ENCODE measurements at regions not wholly inside any gene's neighbourhood (a gene's known extent, or its start where the extent isn't known, plus 50 kb on each side); places are given as distances from the start of the nearest gene placed in this dataset.
A peak's percentile ranks its signal among the peaks of the same experiment; 100 is the strongest.

DNA sequence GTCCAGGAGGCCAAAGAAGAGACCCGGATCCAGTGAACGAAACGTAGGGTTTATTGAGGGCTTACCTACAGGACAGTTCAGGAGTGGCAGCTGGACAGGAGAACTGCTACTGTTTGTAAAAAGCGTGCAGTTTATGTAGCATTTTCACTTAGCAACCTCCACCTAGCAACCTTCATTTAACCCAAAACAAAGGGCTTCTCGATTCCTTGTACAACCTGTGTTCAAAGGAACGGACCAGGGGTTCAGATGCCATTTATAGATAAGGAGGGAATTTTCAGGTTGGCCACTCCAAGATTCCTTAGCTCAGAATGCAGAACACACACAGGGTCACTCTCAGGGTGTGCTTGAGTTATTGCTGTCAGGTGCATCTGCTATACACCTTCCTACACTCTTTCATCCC, 65.1 kb upstream of the YWHAQ start:
- Histone ChIP-seq H3K4me3 (ENCODE audit: low read length in 2 of 2) (no peak overlapping the region), H3K36me3 (ENCODE audit: control insufficient read depth in 2 of 2, insufficient read depth in 2 of 2, low read length in 1 of 2) (no peaks in the 10 kb centered on the region), H3K4me1 (ENCODE audit: control insufficient read depth in 2 of 2, insufficient read depth in 2 of 2, low read length in 2 of 2) (peaks cover 0 to 10% of the 10 kb centered on the region in 2 donors), H3K27me3 (ENCODE audit: control insufficient read depth in 2 of 2, insufficient read depth in 1 of 2, low read length in 1 of 2) (no peaks in the 10 kb centered on the region), H3K27ac (ENCODE audit: low read depth in 1 of 2, low read length in 1 of 2) (no peak overlapping the region), H3K9me3 (ENCODE audit: control insufficient read depth in 2 of 2, insufficient read depth in 1 of 2, low read length in 1 of 2) (no peaks in the 10 kb centered on the region)
- 93% methylated on average over 6 of the region's 6 CpGs for WGBS
- DNase-seq (ENCODE audit: low read depth in 6 of 9, low spot score in 9 of 9), result no peak

DNA sequence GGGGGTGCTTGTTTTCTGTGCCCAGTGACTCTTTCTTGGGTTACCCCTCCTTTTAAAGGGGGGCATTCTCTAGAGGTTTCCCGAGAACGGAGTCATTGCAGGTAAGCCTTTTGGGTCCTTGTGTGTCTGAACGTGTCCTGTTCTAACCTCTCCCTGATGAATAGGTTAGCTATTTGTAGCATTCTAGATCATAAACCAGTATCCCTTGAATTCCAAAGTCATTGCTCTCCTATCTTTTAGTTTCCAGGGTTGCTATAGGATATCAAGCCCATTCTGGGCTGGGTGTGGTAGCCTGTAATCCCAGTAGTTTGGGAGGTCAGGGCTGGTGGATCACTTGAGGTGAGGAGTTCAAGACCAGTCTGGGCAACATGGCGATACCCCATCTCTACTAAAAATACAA, 65.9 kb upstream of the YWHAQ start:
- WGBS, result 98% methylated on average over 4 of the region's 4 CpGs
- peaks cover 0 to 10% of the 10 kb centered on the region in 2 donors for H3K4me1 ChIP-seq (ENCODE audit: control insufficient read depth in 2 of 2, insufficient read depth in 2 of 2, low read length in 2 of 2)
- no peak for DNase-seq (ENCODE audit: low read depth in 6 of 9, low spot score in 9 of 9)
- H3K36me3 ChIP-seq (ENCODE audit: control insufficient read depth in 2 of 2, insufficient read depth in 2 of 2, low read length in 1 of 2), result no peaks in the 10 kb centered on the region
- H3K9me3 ChIP-seq (ENCODE audit: control insufficient read depth in 2 of 2, insufficient read depth in 1 of 2, low read length in 1 of 2), result no peaks in the 10 kb centered on the region
- no peaks in the 10 kb centered on the region for H3K27me3 ChIP-seq (ENCODE audit: control insufficient read depth in 2 of 2, insufficient read depth in 1 of 2, low read length in 1 of 2)
- H3K4me3 ChIP-seq (ENCODE audit: low read length in 2 of 2), result no peak overlapping the region
- H3K27ac ChIP-seq (ENCODE audit: low read depth in 1 of 2, low read length in 1 of 2), result no peak overlapping the region

DNA sequence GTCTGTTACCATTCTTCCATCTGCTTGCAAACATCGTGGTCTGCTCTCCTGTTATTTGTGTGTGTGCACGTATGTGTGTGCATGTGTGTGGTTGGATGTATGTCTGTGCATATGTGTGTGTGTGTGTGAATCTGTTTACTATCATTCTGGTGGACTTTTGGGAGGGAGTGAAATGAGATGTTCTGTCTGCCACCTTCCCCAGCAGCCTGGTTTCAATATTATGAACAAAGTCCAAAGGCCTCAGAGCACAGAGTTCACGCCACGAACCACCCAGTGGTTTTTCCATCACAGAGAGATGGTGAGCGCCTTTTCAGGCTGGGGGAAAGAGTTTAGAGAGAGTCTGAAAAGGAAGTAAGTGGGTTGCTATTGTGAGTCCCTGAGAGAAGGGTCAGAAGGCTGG, 67.1 kb upstream of the YWHAQ start:
- Histone ChIP-seq H3K27me3 (ENCODE audit: control insufficient read depth in 2 of 2, insufficient read depth in 1 of 2, low read length in 1 of 2) (no peaks in the 10 kb centered on the region), H3K4me3 (ENCODE audit: low read length in 2 of 2) (no peak overlapping the region), H3K4me1 (ENCODE audit: control insufficient read depth in 2 of 2, insufficient read depth in 2 of 2, low read length in 2 of 2) (peaks cover 0 to 4% of the 10 kb centered on the region in 2 donors), H3K9me3 (ENCODE audit: control insufficient read depth in 2 of 2, insufficient read depth in 1 of 2, low read length in 1 of 2) (no peaks in the 10 kb centered on the region), H3K27ac (ENCODE audit: low read depth in 1 of 2, low read length in 1 of 2) (no peak overlapping the region), H3K36me3 (ENCODE audit: control insufficient read depth in 2 of 2, insufficient read depth in 2 of 2, low read length in 1 of 2) (no peaks in the 10 kb centered on the region)
- peak in 1 of 9 donors; percentile 18 for DNase-seq (ENCODE audit: low read depth in 6 of 9, low spot score in 9 of 9)
- 59% methylated on average over 5 of the region's 5 CpGs for WGBS

DNA sequence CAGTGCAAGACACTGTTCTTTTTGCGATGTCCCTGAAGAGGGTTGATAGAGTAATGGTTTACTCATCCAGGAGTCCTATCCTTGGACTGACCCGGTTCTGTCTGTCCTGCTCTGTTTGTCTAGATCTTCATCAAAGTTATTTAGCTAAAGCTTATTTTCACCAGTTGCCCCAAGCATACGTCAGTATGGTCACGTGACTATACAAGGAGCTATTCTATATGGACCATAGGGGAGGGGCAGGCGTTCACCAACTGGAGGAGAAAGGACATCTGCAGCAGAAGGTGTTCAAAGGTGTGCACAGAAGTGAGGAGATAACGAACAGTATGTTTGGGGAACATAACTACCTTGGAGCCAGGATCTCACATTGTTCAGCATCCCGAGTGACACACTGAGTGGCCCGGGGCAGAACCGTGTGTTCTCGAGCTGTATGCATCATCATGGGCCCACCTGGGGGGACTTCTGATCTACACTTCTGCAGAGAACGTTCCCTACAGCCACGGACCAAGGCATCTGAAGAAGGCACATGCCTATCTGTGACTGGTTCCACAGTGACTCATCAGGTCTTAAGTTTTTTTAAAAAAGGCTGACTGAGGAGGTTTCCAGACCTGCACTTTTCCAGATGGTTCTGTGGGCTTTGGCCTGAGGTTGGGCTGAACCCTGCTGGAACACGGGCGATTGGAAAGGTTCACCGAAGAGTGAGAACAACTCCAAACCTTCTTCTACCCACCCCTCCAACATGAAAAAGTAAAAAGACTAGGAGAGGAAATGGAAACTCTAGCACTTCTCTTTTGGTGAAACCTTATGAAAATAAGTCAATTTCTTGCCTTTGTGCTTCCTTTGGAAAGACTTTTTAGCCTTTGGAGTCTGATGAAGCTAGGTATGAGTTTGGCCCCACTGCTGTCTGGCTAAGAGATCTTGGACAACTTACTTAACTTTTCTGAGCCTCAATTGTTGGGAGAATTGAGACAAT, 68.6 kb upstream of the YWHAQ start:
- no peak overlapping the region for H3K4me3 ChIP-seq (ENCODE audit: low read length in 2 of 2)
- no peaks in the 10 kb centered on the region for H3K4me1 ChIP-seq (ENCODE audit: control insufficient read depth in 2 of 2, insufficient read depth in 2 of 2, low read length in 2 of 2)
- H3K27ac ChIP-seq (ENCODE audit: low read depth in 1 of 2, low read length in 1 of 2), result no peak overlapping the region
- DNase-seq (ENCODE audit: low read depth in 6 of 9, low spot score in 9 of 9), result no peak
- H3K36me3 ChIP-seq (ENCODE audit: control insufficient read depth in 2 of 2, insufficient read depth in 2 of 2, low read length in 1 of 2), result no peaks in the 10 kb centered on the region
- 89% methylated on average over 15 of the region's 15 CpGs for WGBS
- no peaks in the 10 kb centered on the region for H3K27me3 ChIP-seq (ENCODE audit: control insufficient read depth in 2 of 2, insufficient read depth in 1 of 2, low read length in 1 of 2)
- H3K9me3 ChIP-seq (ENCODE audit: control insufficient read depth in 2 of 2, insufficient read depth in 1 of 2, low read length in 1 of 2), result no peaks in the 10 kb centered on the region

DNA sequence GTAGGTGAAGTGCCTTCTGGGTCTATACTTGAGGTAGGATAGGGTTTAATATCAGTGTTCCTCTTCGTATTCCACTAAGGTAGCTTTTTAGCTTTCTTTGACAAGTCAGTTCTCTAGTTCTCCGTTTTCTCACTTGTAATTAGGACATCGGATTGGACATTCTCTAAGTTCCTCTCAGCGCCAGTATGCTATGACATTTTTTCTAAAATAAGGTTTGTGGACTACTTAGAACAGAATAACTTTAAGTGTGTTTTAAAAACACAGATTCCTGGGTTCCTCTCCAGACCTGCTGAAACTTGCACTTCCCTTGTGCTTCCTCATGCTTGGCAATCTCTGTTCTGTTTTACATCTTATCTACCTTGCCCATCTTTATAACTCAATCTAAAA, 69.3 kb upstream of the YWHAQ start:
- WGBS, result 96% methylated on average over 4 of the region's 4 CpGs
- H3K27me3 ChIP-seq (ENCODE audit: control insufficient read depth in 2 of 2, insufficient read depth in 1 of 2, low read length in 1 of 2), result no peaks in the 10 kb centered on the region
- DNase-seq (ENCODE audit: low read depth in 6 of 9, low spot score in 9 of 9), result no peak
- H3K27ac ChIP-seq (ENCODE audit: low read depth in 1 of 2, low read length in 1 of 2), result no peak overlapping the region
- H3K36me3 ChIP-seq (ENCODE audit: control insufficient read depth in 2 of 2, insufficient read depth in 2 of 2, low read length in 1 of 2), result no peaks in the 10 kb centered on the region
- no peaks in the 10 kb centered on the region for H3K9me3 ChIP-seq (ENCODE audit: control insufficient read depth in 2 of 2, insufficient read depth in 1 of 2, low read length in 1 of 2)
- no peak overlapping the region for H3K4me3 ChIP-seq (ENCODE audit: low read length in 2 of 2)
- no peaks in the 10 kb centered on the region for H3K4me1 ChIP-seq (ENCODE audit: control insufficient read depth in 2 of 2, insufficient read depth in 2 of 2, low read length in 2 of 2)

DNA sequence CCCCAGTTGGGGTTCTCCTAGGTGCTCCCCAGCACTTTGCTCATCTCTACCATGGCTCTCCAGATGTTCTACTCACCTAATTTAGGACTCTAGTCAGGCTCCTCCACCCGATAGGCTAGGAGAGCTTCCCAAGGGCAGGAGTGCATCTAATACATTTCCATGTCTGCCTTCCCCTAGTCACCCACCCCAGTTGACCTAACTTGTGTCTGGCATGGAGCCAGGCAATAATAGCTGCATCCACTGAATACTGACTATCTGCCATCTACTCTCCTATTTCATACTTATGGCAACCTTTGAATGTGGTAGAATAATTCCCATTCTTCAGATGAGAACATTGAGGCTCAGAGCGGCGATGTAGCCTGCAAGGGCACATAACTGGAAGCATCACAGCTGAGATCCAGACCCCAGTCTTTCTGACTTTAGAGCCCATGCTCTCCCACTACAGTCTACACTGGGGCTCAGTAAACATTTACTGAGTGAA, 71.8 kb upstream of the YWHAQ start:
- Histone ChIP-seq H3K27me3 (ENCODE audit: control insufficient read depth in 2 of 2, insufficient read depth in 1 of 2, low read length in 1 of 2) (no peaks in the 10 kb centered on the region), H3K36me3 (ENCODE audit: control insufficient read depth in 2 of 2, insufficient read depth in 2 of 2, low read length in 1 of 2) (no peaks in the 10 kb centered on the region), H3K27ac (ENCODE audit: low read depth in 1 of 2, low read length in 1 of 2) (no peak overlapping the region), H3K4me3 (ENCODE audit: low read length in 2 of 2) (no peak overlapping the region), H3K4me1 (ENCODE audit: control insufficient read depth in 2 of 2, insufficient read depth in 2 of 2, low read length in 2 of 2) (no peaks in the 10 kb centered on the region), H3K9me3 (ENCODE audit: control insufficient read depth in 2 of 2, insufficient read depth in 1 of 2, low read length in 1 of 2) (no peaks in the 10 kb centered on the region)
- no peak for DNase-seq (ENCODE audit: low read depth in 6 of 9, low spot score in 9 of 9)
- WGBS, result 82% methylated on average over 3 of the region's 3 CpGs

DNA sequence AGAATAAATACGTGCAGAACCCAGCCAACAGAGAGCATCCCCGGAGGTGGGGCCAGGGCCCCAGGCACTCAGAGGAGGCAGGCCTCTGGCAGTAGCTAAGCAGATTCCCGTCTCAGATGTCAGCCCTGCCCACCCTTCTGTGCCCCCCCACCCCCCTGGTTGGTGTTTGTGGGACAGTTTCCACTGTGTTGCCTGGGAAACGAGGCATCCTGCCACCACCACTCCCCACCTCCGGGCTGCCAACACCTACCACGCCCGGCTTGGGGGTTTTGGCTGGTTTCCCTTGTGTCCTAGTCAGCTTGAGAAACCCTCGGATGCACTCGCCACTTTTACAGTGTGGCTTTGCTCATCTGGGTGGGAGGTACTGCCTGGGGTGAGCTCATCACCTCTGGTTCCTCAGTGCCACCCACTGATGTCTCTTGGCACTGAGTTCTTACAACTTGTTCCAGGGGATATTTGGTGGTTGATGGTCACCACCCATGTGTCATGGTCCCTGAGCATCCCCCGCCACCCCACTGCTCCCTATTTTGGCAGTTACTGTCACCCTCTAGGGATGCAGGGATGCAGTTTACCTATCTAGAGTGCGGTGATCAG, 72.4 kb upstream of the YWHAQ start:
- H3K27ac ChIP-seq (ENCODE audit: low read depth in 1 of 2, low read length in 1 of 2), result no peak overlapping the region
- H3K27me3 ChIP-seq (ENCODE audit: control insufficient read depth in 2 of 2, insufficient read depth in 1 of 2, low read length in 1 of 2), result no peaks in the 10 kb centered on the region
- no peaks in the 10 kb centered on the region for H3K9me3 ChIP-seq (ENCODE audit: control insufficient read depth in 2 of 2, insufficient read depth in 1 of 2, low read length in 1 of 2)
- H3K4me1 ChIP-seq (ENCODE audit: control insufficient read depth in 2 of 2, insufficient read depth in 2 of 2, low read length in 2 of 2), result no peaks in the 10 kb centered on the region
- DNase-seq (ENCODE audit: low read depth in 6 of 9, low spot score in 9 of 9), result peak in 2 of 9 donors; percentile 6 to 35
- no peak overlapping the region for H3K4me3 ChIP-seq (ENCODE audit: low read length in 2 of 2)
- WGBS, result 46% methylated on average over 11 of the region's 11 CpGs
- H3K36me3 ChIP-seq (ENCODE audit: control insufficient read depth in 2 of 2, insufficient read depth in 2 of 2, low read length in 1 of 2), result no peaks in the 10 kb centered on the region

DNA sequence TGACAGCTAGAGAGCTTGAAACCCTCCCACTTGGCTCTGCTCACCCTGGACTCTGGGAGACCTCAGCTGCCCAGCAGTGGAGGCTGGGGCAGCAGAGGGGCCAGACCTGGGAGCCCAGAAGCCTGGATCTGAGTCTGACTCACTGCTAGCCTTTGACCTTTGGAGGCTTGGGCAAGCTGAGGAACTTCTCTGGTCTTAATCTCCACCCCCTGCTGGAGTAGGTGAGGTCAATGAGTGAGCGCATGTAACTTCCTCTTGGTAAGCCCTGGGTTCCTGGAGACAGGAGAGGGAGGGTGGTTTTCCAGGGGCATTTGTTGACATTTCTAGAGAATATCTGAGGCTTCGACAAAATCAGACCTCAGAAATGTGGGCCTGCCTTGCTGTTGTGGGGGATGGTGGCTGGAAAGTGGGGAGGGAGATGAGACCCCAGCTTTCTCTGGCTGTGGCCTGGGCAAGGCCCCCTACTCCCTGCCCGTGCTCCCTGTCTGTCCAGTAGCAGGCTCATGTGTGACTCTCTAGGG, 73.0 kb upstream of the YWHAQ start:
- no peaks in the 10 kb centered on the region for H3K9me3 ChIP-seq (ENCODE audit: control insufficient read depth in 2 of 2, insufficient read depth in 1 of 2, low read length in 1 of 2)
- no peak overlapping the region for H3K27ac ChIP-seq (ENCODE audit: low read depth in 1 of 2, low read length in 1 of 2)
- no peaks in the 10 kb centered on the region for H3K27me3 ChIP-seq (ENCODE audit: control insufficient read depth in 2 of 2, insufficient read depth in 1 of 2, low read length in 1 of 2)
- H3K4me3 ChIP-seq (ENCODE audit: low read length in 2 of 2), result no peak overlapping the region
- no peaks in the 10 kb centered on the region for H3K4me1 ChIP-seq (ENCODE audit: control insufficient read depth in 2 of 2, insufficient read depth in 2 of 2, low read length in 2 of 2)
- WGBS, result 74% methylated on average over 3 of the region's 3 CpGs
- DNase-seq (ENCODE audit: low read depth in 6 of 9, low spot score in 9 of 9), result no peak
- no peaks in the 10 kb centered on the region for H3K36me3 ChIP-seq (ENCODE audit: control insufficient read depth in 2 of 2, insufficient read depth in 2 of 2, low read length in 1 of 2)

DNA sequence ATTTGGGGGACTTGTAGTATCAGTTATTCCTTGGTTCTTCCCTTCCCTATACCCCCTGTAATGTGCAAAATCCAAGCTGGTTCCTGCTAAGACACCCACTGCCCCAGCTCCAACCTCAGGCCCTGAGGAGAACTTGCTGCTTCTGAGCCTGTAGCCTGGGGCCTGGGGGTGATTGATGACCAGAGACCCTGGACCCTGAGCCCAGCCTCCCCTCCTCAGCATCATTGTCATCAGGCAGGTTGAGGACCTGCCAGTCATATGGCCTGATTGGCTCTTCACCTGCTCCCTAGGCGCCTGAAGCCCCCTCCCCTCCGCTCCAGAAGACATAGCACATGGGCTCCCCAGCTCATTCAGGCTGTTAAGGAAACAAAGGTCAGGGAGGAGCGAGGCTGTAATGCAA, 73.8 kb upstream of the YWHAQ start:
- Histone ChIP-seq H3K9me3 (ENCODE audit: control insufficient read depth in 2 of 2, insufficient read depth in 1 of 2, low read length in 1 of 2) (peaks cover 0 to 4% of the 10 kb centered on the region in 2 donors), H3K4me1 (ENCODE audit: control insufficient read depth in 2 of 2, insufficient read depth in 2 of 2, low read length in 2 of 2) (no peaks in the 10 kb centered on the region), H3K27ac (ENCODE audit: low read depth in 1 of 2, low read length in 1 of 2) (no peak overlapping the region), H3K4me3 (ENCODE audit: low read length in 2 of 2) (no peak overlapping the region), H3K27me3 (ENCODE audit: control insufficient read depth in 2 of 2, insufficient read depth in 1 of 2, low read length in 1 of 2) (no peaks in the 10 kb centered on the region), H3K36me3 (ENCODE audit: control insufficient read depth in 2 of 2, insufficient read depth in 2 of 2, low read length in 1 of 2) (no peaks in the 10 kb centered on the region)
- no peak for DNase-seq (ENCODE audit: low read depth in 6 of 9, low spot score in 9 of 9)
- WGBS, result 97% methylated on average over 3 of the region's 3 CpGs

Measured in thymus (tissue), 11 donors.